H1 (cell line): ENCODE measurements at regions not wholly inside any gene's neighbourhood (a gene's known extent, or its start where the extent isn't known, plus 50 kb on each side); places are given as distances from the start of the nearest gene placed in this dataset.

Source experiments
- CHD1 ChIP-seq: IDR thresholded peaks from 2 replicates; pipeline ENCODE4 v1.6.1; 2012; ENCODE audit warnings: low read depth, low read length, improper control_type of control experiment
- JUN ChIP-seq: IDR thresholded peaks from 2 replicates; pipeline ENCODE4 v1.6.1; 2011; ENCODE audit warnings: low read depth, mild to moderate bottlenecking, improper control_type of control experiment, low read length
- KDM1A ChIP-seq: fragments of 200-600, 300-600 bp; sonication (generic); IDR thresholded peaks from 2 replicates; pipeline ENCODE4 v1.7.1; 2016; ENCODE audit warnings: mild to moderate bottlenecking, low read length, borderline replicate concordance
- POLR2A ChIP-seq, 2 experiments: IDR thresholded peaks; 1 replicate in 1 of 2; 2 replicates in 1 of 2; pipeline ENCODE4 v1.6.1; 2011; ENCODE audit warnings: low read depth in 2 of 2, low read length in 2 of 2, mild to moderate bottlenecking in 2 of 2; ENCODE audit errors: control extremely low read depth in 1 of 2
- POLR2AphosphoS5 ChIP-seq: IDR thresholded peaks from 2 replicates; pipeline ENCODE4 v1.6.1; 2011; ENCODE audit warnings: low read depth, low read length
- TBP ChIP-seq: IDR thresholded peaks from 2 replicates; pipeline ENCODE4 v1.6.1; 2011; ENCODE audit warnings: low read depth, low read length, improper control_type of control experiment
- TF ChIP-seq, protein P1 (sequence below): IDR thresholded peaks from 2 replicates; pipeline ENCODE4 v1.6.1; 2012; ENCODE audit warnings: inconsistent platforms
- TF ChIP-seq, protein P2 (sequence below), 3 experiments: IDR thresholded peaks; 1 replicate in 2 of 3; 2 replicates in 1 of 3; pipeline versions ENCODE4 v1.5.1 to v1.6.1; 2011; ENCODE audit warnings: low read length in 3 of 3, mild to moderate bottlenecking in 3 of 3, inconsistent platforms in 2 of 3, low read depth in 1 of 3, moderate library complexity in 1 of 3; ENCODE audit not compliant: insufficient read depth in 1 of 3; ENCODE audit errors: control extremely low read depth in 1 of 3

DNA sequence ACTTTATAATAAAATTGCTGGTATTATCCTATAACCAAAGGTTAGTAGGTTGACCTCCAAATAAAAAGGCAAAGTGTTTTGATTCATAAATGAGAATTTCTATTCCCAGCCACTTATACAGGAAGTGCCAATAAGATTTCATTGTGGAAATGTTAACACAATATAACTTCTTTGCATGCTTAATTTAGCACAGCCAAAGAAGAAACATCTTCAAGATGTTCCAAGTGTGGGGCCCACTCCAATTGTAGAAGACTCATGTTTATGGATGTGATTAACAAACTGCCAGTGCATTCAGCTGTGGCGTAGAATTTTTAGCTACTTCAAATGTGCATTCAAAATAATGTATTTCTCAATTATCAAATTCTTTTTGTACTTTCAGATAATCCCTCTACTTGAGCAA is 402.3 kb downstream of the DEPDC1B start:
- no peak for TF ChIP-seq JUN
- TF ChIP-seq CHD1, result no peak
- TF ChIP-seq, protein P1, sequence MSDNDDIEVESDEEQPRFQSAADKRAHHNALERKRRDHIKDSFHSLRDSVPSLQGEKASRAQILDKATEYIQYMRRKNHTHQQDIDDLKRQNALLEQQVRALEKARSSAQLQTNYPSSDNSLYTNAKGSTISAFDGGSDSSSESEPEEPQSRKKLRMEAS, result no peak
- TF ChIP-seq, protein P2, sequence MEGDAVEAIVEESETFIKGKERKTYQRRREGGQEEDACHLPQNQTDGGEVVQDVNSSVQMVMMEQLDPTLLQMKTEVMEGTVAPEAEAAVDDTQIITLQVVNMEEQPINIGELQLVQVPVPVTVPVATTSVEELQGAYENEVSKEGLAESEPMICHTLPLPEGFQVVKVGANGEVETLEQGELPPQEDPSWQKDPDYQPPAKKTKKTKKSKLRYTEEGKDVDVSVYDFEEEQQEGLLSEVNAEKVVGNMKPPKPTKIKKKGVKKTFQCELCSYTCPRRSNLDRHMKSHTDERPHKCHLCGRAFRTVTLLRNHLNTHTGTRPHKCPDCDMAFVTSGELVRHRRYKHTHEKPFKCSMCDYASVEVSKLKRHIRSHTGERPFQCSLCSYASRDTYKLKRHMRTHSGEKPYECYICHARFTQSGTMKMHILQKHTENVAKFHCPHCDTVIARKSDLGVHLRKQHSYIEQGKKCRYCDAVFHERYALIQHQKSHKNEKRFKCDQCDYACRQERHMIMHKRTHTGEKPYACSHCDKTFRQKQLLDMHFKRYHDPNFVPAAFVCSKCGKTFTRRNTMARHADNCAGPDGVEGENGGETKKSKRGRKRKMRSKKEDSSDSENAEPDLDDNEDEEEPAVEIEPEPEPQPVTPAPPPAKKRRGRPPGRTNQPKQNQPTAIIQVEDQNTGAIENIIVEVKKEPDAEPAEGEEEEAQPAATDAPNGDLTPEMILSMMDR (IDR thresholded peaks at IDR 0.05; ENCODE audit: control extremely low read depth in 1 of 3, insufficient read depth in 1 of 3, low read depth in 1 of 3, low read length in 3 of 3), result no peak
- TF ChIP-seq TBP, result no peak
- TF ChIP-seq POLR2AphosphoS5, result no peak
- TF ChIP-seq KDM1A, result no peak
- no peak for TF ChIP-seq POLR2A (IDR thresholded peaks at IDR 0.05; ENCODE audit: control extremely low read depth in 1 of 2, low read depth in 2 of 2, low read length in 2 of 2)
